NCI-H1930 (cell line): ENCODE measurements at regions not wholly inside any gene's neighbourhood (a gene's known extent, or its start where the extent isn't known, plus 50 kb on each side); places are given as distances from the start of the nearest gene placed in this dataset.

Source experiments
- DNase-seq, 2 experiments: peaks; one replicate each; lab custom pipeline; 2025; lab: John Stamatoyannopoulos, UW

GRCh38 chr10:44435196-44435595, 50.3 kb upstream of the CXCL12 start:
- no peak for DNase-seq

- DNase-seq: no peak
These were observed 51.3 kb upstream of the CXCL12 start for GRCh38 chr10:44436240-44436639.

- DNase-seq: no peak
These were observed 53.1 kb upstream of the CXCL12 start for GRCh38 chr10:44437840-44438511.

- DNase-seq: no peak
These were observed 54.5 kb upstream of the CXCL12 start for GRCh38 chr10:44439239-44439957.

GRCh38 chr10:44439958-44440244, 55.0 kb upstream of the CXCL12 start:
- DNase-seq: no peak

- no peak for DNase-seq
These were observed 72.4 kb upstream of the CXCL12 start for GRCh38 chr10:44457259-44457658.

GRCh38 chr10:44458671-44459413, 73.9 kb upstream of the CXCL12 start:
- DNase-seq: no peak

- no peak for DNase-seq
These were observed 74.8 kb upstream of the CXCL12 start for GRCh38 chr10:44459671-44460070.

- no peak for DNase-seq
These were observed 75.5 kb upstream of the CXCL12 start for GRCh38 chr10:44460416-44460815.

- DNase-seq: no peak
These were observed 77.5 kb upstream of the CXCL12 start for GRCh38 chr10:44462338-44462914.

GRCh38 chr10:44463511-44464121, 78.7 kb upstream of the CXCL12 start:
- no peak for DNase-seq

GRCh38 chr10:44464503-44464902, 79.6 kb upstream of the CXCL12 start:
- DNase-seq: no peak

- DNase-seq: no peak
These were observed 80.7 kb upstream of the CXCL12 start for GRCh38 chr10:44465401-44466115.

GRCh38 chr10:44466236-44466635, 81.3 kb upstream of the CXCL12 start:
- DNase-seq: no peak

GRCh38 chr10:44467090-44467489, 82.2 kb upstream of the CXCL12 start:
- no peak for DNase-seq

GRCh38 chr10:44467900-44468299, 83.0 kb upstream of the CXCL12 start:
- no peak for DNase-seq

- DNase-seq: no peak
These were observed 83.6 kb upstream of the CXCL12 start for GRCh38 chr10:44468525-44468924.

- DNase-seq: no peak
These were observed 84.1 kb upstream of the CXCL12 start for GRCh38 chr10:44468965-44469364.

- DNase-seq: no peak
These were observed 85.9 kb upstream of the CXCL12 start for GRCh38 chr10:44470784-44471183.

GRCh38 chr10:44471410-44471809, 86.5 kb upstream of the CXCL12 start:
- no peak for DNase-seq

GRCh38 chr10:44473146-44473545, 88.2 kb upstream of the CXCL12 start:
- DNase-seq: no peak
